ENCODE measurements at regions not wholly inside any gene's neighbourhood (a gene's known extent, or its start where the extent isn't known, plus 50 kb on each side); places are given as distances from the start of the nearest gene placed in this dataset.

- TF ChIP-seq CHD1 (IDR thresholded peaks at IDR 0.05; ENCODE audit: low read depth, low read length) (no peak), EZH2 (IDR thresholded peaks at IDR 0.05; ENCODE audit: low read depth, low read length, severe bottlenecking) (no peak), POLR2A (IDR thresholded peaks at IDR 0.05; ENCODE audit: control extremely low read depth in 1 of 2, low read depth in 2 of 2, low read length in 2 of 2) (no peak), ZNF274 (IDR thresholded peaks at IDR 0.05; ENCODE audit: borderline replicate concordance, extremely low read depth, low read length) (no peak)
- TF ChIP-seq, protein P1, sequence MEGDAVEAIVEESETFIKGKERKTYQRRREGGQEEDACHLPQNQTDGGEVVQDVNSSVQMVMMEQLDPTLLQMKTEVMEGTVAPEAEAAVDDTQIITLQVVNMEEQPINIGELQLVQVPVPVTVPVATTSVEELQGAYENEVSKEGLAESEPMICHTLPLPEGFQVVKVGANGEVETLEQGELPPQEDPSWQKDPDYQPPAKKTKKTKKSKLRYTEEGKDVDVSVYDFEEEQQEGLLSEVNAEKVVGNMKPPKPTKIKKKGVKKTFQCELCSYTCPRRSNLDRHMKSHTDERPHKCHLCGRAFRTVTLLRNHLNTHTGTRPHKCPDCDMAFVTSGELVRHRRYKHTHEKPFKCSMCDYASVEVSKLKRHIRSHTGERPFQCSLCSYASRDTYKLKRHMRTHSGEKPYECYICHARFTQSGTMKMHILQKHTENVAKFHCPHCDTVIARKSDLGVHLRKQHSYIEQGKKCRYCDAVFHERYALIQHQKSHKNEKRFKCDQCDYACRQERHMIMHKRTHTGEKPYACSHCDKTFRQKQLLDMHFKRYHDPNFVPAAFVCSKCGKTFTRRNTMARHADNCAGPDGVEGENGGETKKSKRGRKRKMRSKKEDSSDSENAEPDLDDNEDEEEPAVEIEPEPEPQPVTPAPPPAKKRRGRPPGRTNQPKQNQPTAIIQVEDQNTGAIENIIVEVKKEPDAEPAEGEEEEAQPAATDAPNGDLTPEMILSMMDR (IDR thresholded peaks at IDR 0.05; ENCODE audit: control extremely low read depth in 1 of 3, insufficient read depth in 1 of 3, low read depth in 1 of 3, low read length in 3 of 3) = no peak
These were observed 323.3 kb upstream of the ZNF32 start for GRCh38 chr10:43971981-43972380.

All from H1 (cell line).